ENCODE measurements at regions not wholly inside any gene's neighbourhood (a gene's known extent, or its start where the extent isn't known, plus 50 kb on each side); places are given as distances from the start of the nearest gene placed in this dataset.

DNA sequence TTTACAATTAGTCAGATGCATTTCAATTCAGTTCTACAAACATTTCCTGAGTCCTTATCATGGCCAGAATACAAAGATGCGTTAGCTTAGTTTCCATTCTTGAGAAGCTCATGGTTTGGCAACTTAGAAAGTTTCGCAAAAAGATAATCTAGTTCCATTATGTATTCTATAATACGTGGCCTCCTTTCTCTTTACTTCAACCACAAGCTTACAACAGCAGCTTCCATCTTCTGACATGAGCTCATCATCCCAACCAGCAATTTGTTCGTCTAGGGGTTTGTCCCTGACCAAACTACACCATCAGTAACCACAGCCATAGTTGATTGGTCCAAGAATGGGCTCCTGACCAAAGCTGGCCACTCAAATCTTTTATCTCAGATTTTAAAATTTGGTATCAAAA is 267.6 kb upstream of the TBC1D5 start:
- TF ChIP-seq CTCF (IDR thresholded peaks at IDR 0.05; ENCODE audit: insufficient read depth, low read depth, low read length) (no peak), EZH2 (IDR thresholded peaks at IDR 0.05; ENCODE audit: insufficient read depth, low read length) (no peak)

All from astrocyte (in vitro differentiated cells and primary cell).